ENCODE measurements at regions not wholly inside any gene's neighbourhood (a gene's known extent, or its start where the extent isn't known, plus 50 kb on each side); places are given as distances from the start of the nearest gene placed in this dataset.

GRCh38 chr2:146621656-146622055 is 1223.2 kb upstream of the ACVR2A start:
- TF ChIP-seq CTCF (conservative IDR thresholded peaks at IDR 0.05; ENCODE audit: low read depth in 2 of 2), result no peak
- TF ChIP-seq EZH2 (IDR thresholded peaks at IDR 0.05; ENCODE audit: low read depth, unreplicated experiment), result no peak

All from GM23338 (cell line).